Spleen (tissue), 7 donors: ENCODE measurements at regions not wholly inside any gene's neighbourhood (a gene's known extent, or its start where the extent isn't known, plus 50 kb on each side); places are given as distances from the start of the nearest gene placed in this dataset.

Source experiments
- CTCF ChIP-seq, 11 experiments: fragments of 200-600 bp in 7 of 11; fragments of 450-650 bp in 4 of 11; sonication (generic) in 4 of 11; IDR thresholded peaks in 8 of 11; conservative IDR thresholded peaks in 3 of 11; 1 replicate in 7 of 11; 2 replicates in 4 of 11; pipeline versions ENCODE4 v1.4.0 to v1.8.0; 2016 to 2021; ENCODE audit warnings: antibody characterized with exemption in 11 of 11, inconsistent platforms in 4 of 11, mild to moderate bottlenecking in 1 of 11
- POLR2A ChIP-seq, 3 donors: fragments of 450-650 bp; IDR thresholded peaks; one replicate each; pipeline ENCODE4 v1.5.1; 2017; ENCODE audit warnings: antibody characterized with exemption in 3 of 3, mild to moderate bottlenecking in 1 of 3
- POLR2AphosphoS5 ChIP-seq, 3 donors: sonication (generic); formaldehyde crosslinking; IDR thresholded peaks; one replicate each; pipeline ENCODE4 v1.5.1; 2017; ENCODE audit warnings: antibody characterized with exemption in 3 of 3
- donor health status: DM: no; HTN: no; CAD: no; lungs with moderate emphysema.
- donor health status: DM: no; HTN: no; CAD: no.
- donor health status: DM: no; HTN: no; CAD: no.

- TF ChIP-seq CTCF (IDR thresholded peaks at IDR 0.05 in 8 of 11, conservative IDR thresholded peaks at IDR 0.05 in 3 of 11) (no peak), POLR2AphosphoS5 (IDR thresholded peaks at IDR 0.05) (no peak), POLR2A (IDR thresholded peaks at IDR 0.05) (no peak)
These were observed 630.4 kb downstream of the PRELID2 start for GRCh38 chr5:145204743-145205142.
